Common myeloid progenitor, CD34-positive (primary cell): ENCODE measurements at regions not wholly inside any gene's neighbourhood (a gene's known extent, or its start where the extent isn't known, plus 50 kb on each side); places are given as distances from the start of the nearest gene placed in this dataset.
A peak's percentile ranks its signal among the peaks of the same experiment; 100 is the strongest.

Source experiments
- CTCF ChIA-PET: fragments of 350-600 bp; sonication (Branson Sonifier 250); formaldehyde crosslinking; loops from one replicate; lab custom pipeline; 2021; ENCODE audit warnings: antibody characterized with exemption; lab: Charles Lee
- POLR2A ChIA-PET: fragments of 350-600 bp; sonication (Branson Sonifier 250); formaldehyde crosslinking; loops from one replicate; lab custom pipeline; 2021; ENCODE audit warnings: antibody characterized with exemption; lab: Charles Lee
- DNase-seq, 3 donors: peaks; one replicate each; pipeline versions ENCODE4 v3.0.0 to v3.0.0-alpha.2; 2013
- H3K27ac ChIP-seq, 2 experiments: 1 replicate in 1 of 2; 2 replicates in 1 of 2; pipeline ENCODE4 v1.7.0; 2013; ENCODE audit warnings: inconsistent platforms in 2 of 2, low read length in 2 of 2, mild to moderate bottlenecking in 2 of 2, low read depth in 1 of 2, moderate library complexity in 1 of 2; ENCODE audit not compliant: severe bottlenecking in 2 of 2, insufficient read depth in 1 of 2, poor library complexity in 1 of 2
- H3K27me3 ChIP-seq, 5 experiments: replicated peaks in 2 of 5; 1 replicate in 3 of 5; 2 replicates in 2 of 5; pipeline versions ENCODE4 v1.6.1 to v1.7.0; 2013; ENCODE audit warnings: low read length in 4 of 5, mild to moderate bottlenecking in 2 of 5, moderate library complexity in 2 of 5, inconsistent platforms in 1 of 5; ENCODE audit not compliant: insufficient read depth in 5 of 5, control insufficient read depth in 4 of 5
- H3K36me3 ChIP-seq, 4 experiments: 1 replicate in 2 of 4; 2 replicates in 2 of 4; pipeline versions ENCODE4 v1.6.1 to v1.7.0; 2013; ENCODE audit warnings: low read length in 3 of 4, control low read depth in 1 of 4, mild to moderate bottlenecking in 1 of 4; ENCODE audit not compliant: control insufficient read depth in 4 of 4, insufficient read depth in 4 of 4
- H3K4me1 ChIP-seq, 4 experiments: 1 replicate in 3 of 4; 2 replicates in 1 of 4; pipeline versions ENCODE4 v1.6.1 to v1.7.1; 2013; ENCODE audit warnings: low read length in 3 of 4, mild to moderate bottlenecking in 3 of 4, control low read depth in 1 of 4, inconsistent platforms in 1 of 4, moderate library complexity in 1 of 4; ENCODE audit not compliant: control insufficient read depth in 4 of 4, insufficient read depth in 4 of 4; ENCODE audit errors: control extremely low read depth in 1 of 4
- H3K4me3 ChIP-seq, 7 experiments: 1 replicate in 4 of 7; 2 replicates in 3 of 7; pipeline versions ENCODE4 v1.5.1 to v1.7.0; 2013; ENCODE audit warnings: mild to moderate bottlenecking in 7 of 7, low read length in 6 of 7, moderate library complexity in 6 of 7, inconsistent platforms in 2 of 7, low read depth in 2 of 7, control low read depth in 1 of 7; ENCODE audit not compliant: insufficient read depth in 4 of 7, control insufficient read depth in 1 of 7; ENCODE audit errors: extremely low read depth in 1 of 7
- H3K9me3 ChIP-seq, 5 experiments: 1 replicate in 4 of 5; 2 replicates in 1 of 5; pipeline versions ENCODE4 v1.6.1 to v1.7.1; 2013; ENCODE audit warnings: low read length in 4 of 5, mild to moderate bottlenecking in 2 of 5, inconsistent platforms in 1 of 5, low read depth in 1 of 5, moderate library complexity in 1 of 5; ENCODE audit not compliant: control insufficient read depth in 4 of 5, insufficient read depth in 2 of 5; ENCODE audit errors: control extremely low read depth in 1 of 5
- WGBS: methylation state at CpG from one replicate; pipeline ENCODE4 v1.1.5; 2013; ENCODE audit not compliant: insufficient coverage; 5-methylcytosine and 5-hydroxymethylcytosine counted together

DNA sequence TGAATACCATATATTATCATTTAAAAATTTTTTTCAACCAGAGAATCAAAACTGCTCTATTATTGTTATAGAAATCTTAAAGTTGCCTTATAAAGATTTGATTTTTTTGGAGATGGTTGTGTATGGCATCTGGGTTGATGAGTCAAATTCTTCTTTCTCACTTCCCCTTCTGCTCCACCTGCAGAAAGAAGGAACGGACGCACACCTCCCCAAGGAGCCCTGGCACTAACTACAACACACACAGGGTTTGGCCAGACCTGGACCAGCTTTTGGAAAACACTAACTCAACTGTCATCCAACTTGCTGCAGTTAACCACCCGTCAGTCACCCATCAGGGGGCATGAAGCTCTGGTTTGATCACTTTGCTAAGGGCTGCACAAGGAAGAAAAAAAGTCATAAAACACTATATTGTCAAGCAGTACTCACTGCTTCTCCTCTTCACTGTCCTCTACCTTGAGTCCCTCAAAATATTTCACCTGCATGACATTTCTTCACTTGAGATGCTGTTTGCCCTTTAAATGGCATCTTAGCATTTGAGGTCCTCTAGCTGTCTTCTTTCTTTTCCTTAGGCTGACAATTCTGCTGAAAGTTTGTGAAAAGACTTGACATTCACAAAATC, 266.7 kb upstream of the PHF14 start:
- CTCF ChIA-PET: interaction anchor here (0.9 to 1.3 kb wide), 2 partner anchors 44 to 235 kb away, joined by 3 read pairs; no protein-coding TSS in a partner anchor
- DNase-seq: peak in 2 of 3 donors; percentile 63 to 76
- H3K36me3 ChIP-seq: no peaks in the 10 kb centered on the region
- WGBS: 0% methylated on average over 2 of the region's 3 CpGs
- no peaks in the 10 kb centered on the region for H3K9me3 ChIP-seq
- peak overlapping the region in 1 of 7 experiments; percentile 18 for H3K4me3 ChIP-seq
- peaks cover 9 to 19% (median 12%) of the 10 kb centered on the region in 4 experiments for H3K4me1 ChIP-seq
- POLR2A ChIA-PET: no interaction called here
- H3K27me3 ChIP-seq: no peaks in the 10 kb centered on the region
- H3K27ac ChIP-seq: peak overlapping the region in 1 of 2 experiments; percentile 40

- Histone ChIP-seq H3K4me1 (peaks cover 9 to 19% (median 12%) of the 10 kb centered on the region in 4 experiments), H3K27ac (peak overlapping the region in 1 of 2 experiments; percentile 41), H3K9me3 (no peaks in the 10 kb centered on the region), H3K36me3 (no peaks in the 10 kb centered on the region), H3K4me3 (peak overlapping the region in 1 of 7 experiments; percentile 18), H3K27me3 (no peaks in the 10 kb centered on the region)
- CTCF ChIA-PET: interaction anchor here (1.3 kb wide), 1 partner anchor 45 kb away, joined by 3 read pairs; no protein-coding TSS in a partner anchor
- peak; percentile 78 to 94 (median 89) for DNase-seq
- no CpG with 5 or more reads among the region's 1 CpG for WGBS
- POLR2A ChIA-PET: no interaction called here
Observed at GRCh38 chr7:10707519-10707918, 266.2 kb upstream of the PHF14 start.

DNA sequence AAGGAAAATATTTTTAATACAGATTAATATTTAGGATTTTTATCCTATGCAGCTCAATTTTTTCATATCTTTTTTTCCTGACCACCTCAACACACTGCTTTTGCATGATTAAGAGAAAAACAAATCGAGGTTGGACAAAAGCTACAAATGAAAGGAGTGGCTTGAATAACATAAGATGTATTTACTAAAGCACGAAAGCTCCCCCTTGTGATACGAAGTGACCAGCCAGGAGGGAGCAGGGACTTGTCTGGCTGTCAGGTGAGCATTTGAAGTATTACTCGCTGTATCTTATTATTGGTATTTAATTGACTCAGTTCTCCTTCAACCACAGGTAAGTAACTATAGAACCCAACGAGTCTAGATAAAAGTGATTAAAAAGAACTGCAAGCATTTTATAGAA, 265.2 kb upstream of the PHF14 start:
- POLR2A ChIA-PET: no interaction called here
- no CpG with 5 or more reads among the region's 5 CpGs for WGBS
- DNase-seq: peak; percentile 56 to 72 (median 61)

DNA sequence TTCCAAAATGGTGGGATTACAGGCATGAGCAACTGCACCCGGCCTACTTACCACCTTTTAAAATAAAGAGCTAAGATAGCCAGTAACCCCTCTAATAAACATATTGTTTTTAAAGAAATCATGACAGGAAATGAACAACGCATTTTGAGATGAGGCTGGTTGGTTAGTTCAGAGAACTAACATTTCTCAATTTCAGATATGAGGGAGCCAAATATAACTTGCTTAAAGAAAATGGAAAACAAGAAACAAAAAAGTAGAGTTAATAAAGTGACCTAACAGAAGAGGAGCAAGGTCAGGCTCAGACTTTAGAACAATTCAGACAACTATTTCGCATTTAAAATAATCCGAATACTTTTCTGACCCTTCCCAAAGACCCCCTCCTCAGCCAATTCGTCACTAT, 254.9 kb upstream of the PHF14 start:
- Histone ChIP-seq H3K4me3 (no peak overlapping the region), H3K27me3 (no peaks in the 10 kb centered on the region), H3K36me3 (no peaks in the 10 kb centered on the region), H3K27ac (no peak overlapping the region), H3K9me3 (no peaks in the 10 kb centered on the region), H3K4me1 (peaks cover 0 to 3% (median 1%) of the 10 kb centered on the region in 4 experiments)
- ChIA-PET POLR2A (no interaction called here), CTCF (no interaction called here)
- WGBS: 100% methylated on average over 3 of the region's 5 CpGs
- DNase-seq: no peak

More for the DNA sequence above, 265.2 kb upstream of the PHF14 start:
- CTCF ChIA-PET: interaction anchor here (1.1 to 1.3 kb wide), 3 partner anchors 46 to 1015 kb away, joined by 3 read pairs; no protein-coding TSS in a partner anchor
- no peaks in the 10 kb centered on the region for H3K9me3 ChIP-seq
- no peak overlapping the region for H3K4me3 ChIP-seq
- H3K27me3 ChIP-seq: no peaks in the 10 kb centered on the region
- no peak overlapping the region for H3K27ac ChIP-seq
- H3K36me3 ChIP-seq: no peaks in the 10 kb centered on the region
- H3K4me1 ChIP-seq: peaks cover 9 to 19% (median 12%) of the 10 kb centered on the region in 4 experiments

GRCh38 chr7:10720042-10720441, 253.6 kb upstream of the PHF14 start:
- Histone ChIP-seq H3K27ac (no peak overlapping the region), H3K4me3 (no peak overlapping the region), H3K4me1 (no peaks in the 10 kb centered on the region), H3K9me3 (no peaks in the 10 kb centered on the region), H3K27me3 (no peaks in the 10 kb centered on the region), H3K36me3 (no peaks in the 10 kb centered on the region)
- POLR2A ChIA-PET: no interaction called here
- CTCF ChIA-PET: no interaction called here
- no peak for DNase-seq

DNA sequence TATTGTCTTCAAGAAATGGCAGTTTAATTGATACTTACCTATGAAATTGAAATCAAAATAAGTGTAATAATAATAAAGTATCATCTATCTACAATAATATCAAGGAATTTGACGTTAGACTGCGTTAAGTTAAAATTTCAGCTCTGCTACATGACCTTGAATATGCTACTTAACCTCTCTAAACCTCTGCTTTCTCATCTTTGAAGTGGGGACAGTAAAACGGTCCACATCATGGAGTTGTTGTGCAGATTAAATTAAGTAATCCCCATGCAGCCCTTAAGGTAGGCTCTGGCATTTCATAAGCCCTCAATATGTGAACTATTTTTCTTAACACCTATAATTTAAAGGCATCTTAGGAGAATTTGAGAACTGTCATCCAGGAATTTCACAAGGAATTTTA, 252.4 kb upstream of the PHF14 start:
- no peak for DNase-seq
- H3K9me3 ChIP-seq: no peaks in the 10 kb centered on the region
- no peaks in the 10 kb centered on the region for H3K36me3 ChIP-seq
- no peaks in the 10 kb centered on the region for H3K27me3 ChIP-seq
- H3K27ac ChIP-seq: no peak overlapping the region
- no peaks in the 10 kb centered on the region for H3K4me1 ChIP-seq
- no peak overlapping the region for H3K4me3 ChIP-seq
- CTCF ChIA-PET: no interaction called here
- POLR2A ChIA-PET: no interaction called here
- 100% methylated on average over 2 of the region's 3 CpGs for WGBS

DNA sequence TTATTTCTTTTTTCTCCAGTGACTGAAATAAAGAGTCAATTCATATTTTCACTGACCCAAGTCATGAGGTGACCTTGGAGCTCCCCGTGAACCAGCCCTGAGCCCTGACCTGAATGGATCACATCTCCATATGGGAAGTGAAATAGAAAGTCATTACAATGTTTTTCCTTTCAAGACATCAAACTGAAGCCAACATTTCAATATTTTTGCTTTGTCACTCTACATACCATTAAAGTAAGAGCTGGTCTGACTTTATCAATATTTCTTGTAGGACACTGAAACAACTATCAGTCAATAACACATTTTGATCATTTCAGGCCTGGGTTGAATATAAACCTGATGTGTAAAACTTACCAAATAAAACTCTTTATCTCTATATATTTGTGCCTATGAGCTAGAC, 249.8 kb upstream of the PHF14 start:
- H3K27ac ChIP-seq: no peak overlapping the region
- ChIA-PET POLR2A (no interaction called here), CTCF (interaction anchor here (0.7 kb wide), 1 partner anchor 364 kb away, joined by 3 read pairs; no protein-coding TSS in a partner anchor)
- H3K36me3 ChIP-seq: no peaks in the 10 kb centered on the region
- no peaks in the 10 kb centered on the region for H3K9me3 ChIP-seq
- DNase-seq: no peak
- no peaks in the 10 kb centered on the region for H3K27me3 ChIP-seq
- H3K4me1 ChIP-seq: no peaks in the 10 kb centered on the region
- H3K4me3 ChIP-seq: no peak overlapping the region
- 100% methylated on average over 1 of the region's 1 CpG for WGBS
